Uterus (tissue), 3 donors: ENCODE measurements at regions not wholly inside any gene's neighbourhood (a gene's known extent, or its start where the extent isn't known, plus 50 kb on each side); places are given as distances from the start of the nearest gene placed in this dataset.

ENCODE experiments used
- DNase-seq, 2 donors: peaks; one replicate each; pipeline ENCODE4 v3.0.0-alpha.2; 2019 to 2020
- H3K27ac ChIP-seq, 2 donors: fragments of 200-600 bp; sonication (generic); 1 replicate in 1 of 2; 2 replicates in 1 of 2; pipeline ENCODE4 v1.5.1; 2016 to 2018
- H3K27me3 ChIP-seq, 2 donors: fragments of 200-600 bp; sonication (generic); one replicate each; pipeline ENCODE4 v1.5.1; 2018 to 2019; ENCODE audit warnings: control low read depth in 1 of 2
- H3K36me3 ChIP-seq, 2 donors: fragments of 200-600 bp; sonication (generic); one replicate each; pipeline ENCODE4 v1.5.1; 2019; ENCODE audit warnings: control low read depth in 1 of 2
- H3K4me1 ChIP-seq, 2 donors: fragments of 200-600 bp; sonication (generic); one replicate each; pipeline ENCODE4 v1.5.1; 2018 to 2019; ENCODE audit warnings: control low read depth in 1 of 2
- H3K4me3 ChIP-seq, 2 donors: fragments of 200-600 bp; sonication (generic); 1 replicate in 1 of 2; 2 replicates in 1 of 2; pipeline ENCODE4 v1.5.1; 2018 to 2019; ENCODE audit warnings: mild to moderate bottlenecking in 1 of 2
- H3K9me3 ChIP-seq, 2 donors: fragments of 200-600 bp; sonication (generic); one replicate each; pipeline ENCODE4 v1.5.1; 2019; ENCODE audit warnings: control low read depth in 1 of 2
- POLR2A ChIP-seq, 2 donors: fragments of 450-650 bp; IDR thresholded peaks; one replicate each; pipeline ENCODE4 v1.6.1; 2016; ENCODE audit warnings: antibody characterized with exemption in 2 of 2, mild to moderate bottlenecking in 1 of 2, moderate library complexity in 1 of 2
- intact Hi-C: fragments of 100-400 bp; cut with DNase I; formaldehyde crosslinking; loops from one replicate; pipeline ENCODE4 v1.15.1; 2023; ENCODE audit warnings: low total_unique reads
- TF ChIP-seq, protein P1 (sequence below), 4 experiments: fragments of 200-600 bp in 2 of 4; fragments of 450-650 bp in 2 of 4; sonication (generic) in 2 of 4; IDR thresholded peaks; one replicate each; pipeline ENCODE4 v1.5.1; 2016 to 2019; ENCODE audit warnings: antibody characterized with exemption in 4 of 4, mild to moderate bottlenecking in 2 of 4, moderate library complexity in 1 of 4
- donor health status: DM: yes; HTN: yes; CAD: no.

DNA sequence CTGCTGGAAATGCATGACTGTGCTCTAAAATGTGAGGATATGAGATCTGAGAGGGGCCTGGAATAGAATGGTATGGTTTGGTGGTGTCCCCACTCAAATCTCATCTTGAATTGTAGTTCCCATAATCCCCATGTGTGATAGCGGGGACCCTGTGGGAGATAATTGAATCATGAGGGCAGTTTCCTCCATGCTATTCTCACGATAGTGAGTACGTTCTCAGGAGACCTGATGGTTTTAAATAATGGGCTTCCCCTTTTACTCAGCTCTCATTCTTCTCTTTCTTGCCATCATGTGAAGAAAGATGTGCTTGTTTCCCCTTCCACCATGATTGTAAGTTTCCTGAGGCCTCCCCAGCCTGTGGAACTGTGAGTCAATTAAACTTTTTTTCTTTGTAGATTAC, 133.6 kb upstream of the ADAMTS16 start:
- Histone ChIP-seq H3K27ac (no peak overlapping the region), H3K4me3 (no peak overlapping the region), H3K27me3 (no peaks in the 10 kb centered on the region), H3K36me3 (no peaks in the 10 kb centered on the region), H3K4me1 (no peaks in the 10 kb centered on the region), H3K9me3 (no peaks in the 10 kb centered on the region)
- DNase-seq = no peak
- intact Hi-C loops = no loop called here
- TF ChIP-seq, protein P1, sequence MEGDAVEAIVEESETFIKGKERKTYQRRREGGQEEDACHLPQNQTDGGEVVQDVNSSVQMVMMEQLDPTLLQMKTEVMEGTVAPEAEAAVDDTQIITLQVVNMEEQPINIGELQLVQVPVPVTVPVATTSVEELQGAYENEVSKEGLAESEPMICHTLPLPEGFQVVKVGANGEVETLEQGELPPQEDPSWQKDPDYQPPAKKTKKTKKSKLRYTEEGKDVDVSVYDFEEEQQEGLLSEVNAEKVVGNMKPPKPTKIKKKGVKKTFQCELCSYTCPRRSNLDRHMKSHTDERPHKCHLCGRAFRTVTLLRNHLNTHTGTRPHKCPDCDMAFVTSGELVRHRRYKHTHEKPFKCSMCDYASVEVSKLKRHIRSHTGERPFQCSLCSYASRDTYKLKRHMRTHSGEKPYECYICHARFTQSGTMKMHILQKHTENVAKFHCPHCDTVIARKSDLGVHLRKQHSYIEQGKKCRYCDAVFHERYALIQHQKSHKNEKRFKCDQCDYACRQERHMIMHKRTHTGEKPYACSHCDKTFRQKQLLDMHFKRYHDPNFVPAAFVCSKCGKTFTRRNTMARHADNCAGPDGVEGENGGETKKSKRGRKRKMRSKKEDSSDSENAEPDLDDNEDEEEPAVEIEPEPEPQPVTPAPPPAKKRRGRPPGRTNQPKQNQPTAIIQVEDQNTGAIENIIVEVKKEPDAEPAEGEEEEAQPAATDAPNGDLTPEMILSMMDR (IDR thresholded peaks at IDR 0.05) = no peak
- no peak for TF ChIP-seq POLR2A (IDR thresholded peaks at IDR 0.05)

DNA sequence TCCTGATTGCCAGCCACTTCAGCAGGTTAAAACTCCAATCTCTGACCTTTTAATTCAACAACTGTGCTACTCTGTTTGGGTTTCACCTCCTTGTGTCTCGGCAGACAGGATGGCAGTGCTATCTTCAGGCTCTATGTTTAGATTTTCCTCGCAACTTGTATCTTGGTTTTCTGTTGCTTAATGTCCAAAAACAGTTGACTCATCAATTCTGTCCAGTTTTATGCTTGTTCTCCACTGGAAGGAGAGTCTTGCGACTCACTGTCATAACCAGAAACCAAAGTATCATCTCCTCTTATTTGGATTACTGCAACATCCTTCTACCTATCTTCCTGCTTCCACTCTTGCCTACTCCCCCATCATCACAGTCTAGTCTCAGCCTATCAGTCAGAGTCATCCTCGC, 130.9 kb upstream of the ADAMTS16 start:
- H3K4me1 ChIP-seq = no peaks in the 10 kb centered on the region
- no peaks in the 10 kb centered on the region for H3K36me3 ChIP-seq
- no peak overlapping the region for H3K4me3 ChIP-seq
- H3K9me3 ChIP-seq = no peaks in the 10 kb centered on the region
- no peaks in the 10 kb centered on the region for H3K27me3 ChIP-seq
- intact Hi-C loops = no loop called here
- H3K27ac ChIP-seq = no peak overlapping the region
- no peak for TF ChIP-seq POLR2A (IDR thresholded peaks at IDR 0.05)
- TF ChIP-seq, protein P1 (IDR thresholded peaks at IDR 0.05) = no peak
- no peak for DNase-seq

DNA sequence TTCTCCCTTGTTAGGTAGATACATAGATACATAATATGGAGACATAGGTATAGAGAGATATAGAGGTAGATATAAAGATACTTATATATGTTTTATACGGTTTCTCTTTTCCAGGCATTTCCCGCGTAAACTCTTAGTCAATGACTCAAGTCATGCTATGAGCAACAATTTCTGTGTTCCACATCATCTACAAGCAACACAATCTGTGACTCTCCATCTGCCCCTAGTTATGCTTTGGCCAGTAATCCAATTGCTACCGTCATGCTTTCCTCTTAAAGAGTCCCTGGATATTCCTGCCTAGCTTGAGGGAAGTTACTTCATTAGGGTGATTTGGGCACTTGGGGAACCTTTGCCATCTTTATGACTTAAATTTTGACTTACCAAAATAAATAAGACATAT, 129.0 kb upstream of the ADAMTS16 start:
- no peaks in the 10 kb centered on the region for H3K9me3 ChIP-seq
- H3K36me3 ChIP-seq = no peaks in the 10 kb centered on the region
- no peak overlapping the region for H3K27ac ChIP-seq
- H3K4me1 ChIP-seq = no peaks in the 10 kb centered on the region
- no peak overlapping the region for H3K4me3 ChIP-seq
- intact Hi-C loops = no loop called here
- TF ChIP-seq POLR2A (IDR thresholded peaks at IDR 0.05) = no peak
- TF ChIP-seq, protein P1 (IDR thresholded peaks at IDR 0.05) = no peak
- DNase-seq = no peak
- H3K27me3 ChIP-seq = no peaks in the 10 kb centered on the region

DNA sequence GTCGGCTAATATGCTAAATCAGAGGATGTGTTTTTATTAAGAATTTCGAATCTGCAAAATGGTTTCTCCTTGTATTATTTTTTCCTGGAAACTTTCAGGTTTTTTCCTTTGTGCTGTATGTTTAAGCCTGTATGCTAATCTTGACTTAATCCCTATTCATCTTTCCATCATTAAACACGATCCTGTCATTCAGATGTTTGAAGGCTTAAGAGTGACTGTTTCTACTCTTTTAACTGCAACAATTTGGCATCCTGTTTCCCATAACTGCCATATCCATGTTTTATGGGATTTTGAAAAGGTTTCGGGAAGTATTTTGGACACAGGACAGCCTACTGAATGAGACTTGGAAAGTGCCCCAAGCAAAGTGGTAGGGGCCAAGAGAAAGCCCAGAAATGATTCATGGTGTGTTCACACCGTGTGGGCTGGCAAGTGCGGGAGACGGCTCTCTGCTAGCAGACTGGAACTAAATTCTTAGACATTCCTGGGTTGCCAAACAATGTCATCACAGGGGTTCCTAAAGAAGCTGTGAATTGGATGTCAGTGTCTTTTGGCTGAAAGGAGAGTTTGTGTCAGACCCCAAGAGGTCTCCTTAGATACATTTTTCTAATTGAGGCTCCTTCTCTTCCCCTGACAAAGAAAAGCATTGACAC, 125.4 kb upstream of the ADAMTS16 start:
- Histone ChIP-seq H3K4me1 (no peaks in the 10 kb centered on the region), H3K4me3 (no peak overlapping the region), H3K9me3 (no peaks in the 10 kb centered on the region), H3K36me3 (no peaks in the 10 kb centered on the region), H3K27me3 (no peaks in the 10 kb centered on the region), H3K27ac (no peak overlapping the region)
- TF ChIP-seq, protein P1 (IDR thresholded peaks at IDR 0.05) = no peak
- no peak for TF ChIP-seq POLR2A (IDR thresholded peaks at IDR 0.05)
- DNase-seq = no peak
- intact Hi-C loops = no loop called here

DNA sequence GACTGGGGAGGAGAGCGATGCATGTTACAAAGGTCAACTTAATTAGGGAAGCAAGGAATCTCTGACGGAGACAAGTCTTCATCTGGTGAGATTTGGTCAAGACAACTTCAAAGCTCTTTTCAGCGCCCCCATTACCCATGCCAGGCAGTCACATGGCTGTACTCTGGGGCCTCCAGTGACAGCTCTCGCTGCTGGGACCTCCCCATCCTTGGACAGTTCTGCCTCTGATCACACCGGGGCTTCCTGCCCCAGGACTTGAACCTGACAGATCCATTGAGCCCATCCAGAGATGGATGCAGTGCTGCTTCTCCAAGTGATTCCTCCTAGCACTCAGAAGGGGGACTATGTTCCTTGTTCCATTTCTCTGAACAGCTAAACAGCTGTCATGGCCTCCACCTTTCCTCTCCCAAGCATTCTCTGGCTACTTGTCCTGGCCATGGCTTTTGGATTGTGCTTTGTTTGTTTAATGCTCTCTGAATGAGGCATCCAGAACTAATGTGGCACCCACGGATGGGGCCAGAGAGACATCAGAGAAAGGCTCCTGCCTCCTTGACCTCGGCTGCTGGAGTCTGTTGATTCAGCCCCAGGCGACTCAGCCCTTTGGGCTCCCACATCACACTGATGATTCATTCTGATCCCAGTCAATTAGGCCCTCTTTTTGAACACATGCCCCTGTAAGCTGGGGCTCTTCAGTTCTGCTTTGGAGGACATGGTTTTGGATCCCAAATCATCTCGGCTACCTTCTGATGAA, 122.1 kb upstream of the ADAMTS16 start:
- Histone ChIP-seq H3K9me3 (no peaks in the 10 kb centered on the region), H3K27ac (no peak overlapping the region), H3K4me1 (no peaks in the 10 kb centered on the region), H3K4me3 (no peak overlapping the region), H3K36me3 (no peaks in the 10 kb centered on the region), H3K27me3 (no peaks in the 10 kb centered on the region)
- no peak for DNase-seq
- intact Hi-C loops = no loop called here
- TF ChIP-seq, protein P1 (IDR thresholded peaks at IDR 0.05) = no peak
